GM19467 (cell line): ENCODE measurements at regions not wholly inside any gene's neighbourhood (a gene's known extent, or its start where the extent isn't known, plus 50 kb on each side); places are given as distances from the start of the nearest gene placed in this dataset.

Experiments
- ATAC-seq: cut with Tn5 transposase; IDR thresholded peaks from one replicate; pipeline ENCODE4 v1.9.1; 2021; ENCODE audit warnings: mild to moderate bottlenecking, moderate library complexity; ENCODE audit not compliant: unreplicated experiment

DNA sequence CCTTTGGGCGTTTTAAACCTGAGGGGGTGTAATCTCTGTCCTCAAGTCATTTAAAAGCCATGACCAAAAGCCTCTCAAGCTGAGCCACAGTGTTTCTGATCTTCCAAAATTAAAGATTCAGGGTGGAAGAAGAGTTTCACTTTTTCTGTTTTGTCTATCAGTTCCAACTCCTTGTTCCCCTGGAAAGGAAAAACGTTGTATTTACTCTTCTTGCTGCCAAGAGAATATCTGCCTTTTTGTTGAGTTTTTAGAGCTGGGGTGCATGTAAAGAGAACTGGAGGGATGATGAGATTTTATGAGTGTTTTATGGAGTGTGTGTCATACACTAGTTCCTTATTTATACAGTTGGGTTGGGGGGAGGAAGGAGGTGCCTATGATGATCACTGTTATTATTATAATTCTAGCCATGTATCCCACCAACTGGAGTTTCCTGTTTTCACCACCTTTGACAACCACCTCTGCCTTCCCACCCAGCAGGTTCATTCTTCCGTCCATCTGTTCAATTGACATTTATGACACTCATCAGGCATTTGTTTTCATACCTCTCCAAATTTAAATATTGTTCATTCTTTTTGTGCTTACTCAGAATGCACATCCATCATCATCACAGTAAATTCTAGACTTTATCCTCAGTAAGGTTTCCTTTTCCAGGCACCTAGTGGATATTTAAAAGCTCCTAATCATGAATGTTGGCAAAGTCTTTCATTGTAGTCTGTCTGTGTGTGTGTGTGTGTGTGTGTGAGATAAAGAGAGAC lies 97.9 kb upstream of the MPDZ start:
- no peak for ATAC-seq

DNA sequence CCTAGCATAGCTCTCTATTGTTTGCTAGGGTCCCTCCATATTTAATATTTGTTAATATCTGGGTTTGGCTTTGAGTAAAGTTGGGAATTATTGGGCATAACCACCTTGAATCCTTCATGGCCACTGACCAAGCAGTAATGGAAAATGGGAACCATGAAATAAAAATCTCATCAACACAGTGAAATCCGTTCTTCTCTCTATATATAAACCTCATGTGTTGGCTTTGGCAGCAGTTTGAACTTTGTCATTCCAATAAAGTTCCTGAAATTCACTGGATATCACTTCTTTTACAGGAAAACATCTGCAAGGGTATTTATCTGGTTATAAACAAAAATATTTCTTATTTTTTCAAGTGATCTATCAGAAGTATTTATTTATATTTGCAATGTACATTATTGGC lies 93.0 kb upstream of the MPDZ start:
- ATAC-seq: no peak

DNA sequence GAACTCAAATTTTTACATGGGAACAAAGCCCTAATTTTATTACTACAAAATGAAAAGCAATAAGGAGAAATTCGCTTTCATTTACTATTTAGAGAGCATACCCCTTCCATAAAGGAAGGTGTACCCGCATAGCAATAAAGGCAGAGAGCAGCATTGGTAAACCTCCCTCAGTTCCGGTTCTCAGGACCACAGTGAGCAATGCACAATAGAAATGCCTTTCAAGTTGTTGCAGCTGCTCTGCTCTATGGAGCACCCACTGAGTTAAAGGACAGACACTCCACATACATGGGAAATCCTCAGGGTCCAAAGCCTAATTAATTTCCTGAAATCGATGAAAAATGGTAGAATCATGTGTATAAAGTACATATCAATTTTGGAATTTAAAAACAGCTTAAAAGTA lies 89.9 kb upstream of the MPDZ start:
- ATAC-seq: no peak

DNA sequence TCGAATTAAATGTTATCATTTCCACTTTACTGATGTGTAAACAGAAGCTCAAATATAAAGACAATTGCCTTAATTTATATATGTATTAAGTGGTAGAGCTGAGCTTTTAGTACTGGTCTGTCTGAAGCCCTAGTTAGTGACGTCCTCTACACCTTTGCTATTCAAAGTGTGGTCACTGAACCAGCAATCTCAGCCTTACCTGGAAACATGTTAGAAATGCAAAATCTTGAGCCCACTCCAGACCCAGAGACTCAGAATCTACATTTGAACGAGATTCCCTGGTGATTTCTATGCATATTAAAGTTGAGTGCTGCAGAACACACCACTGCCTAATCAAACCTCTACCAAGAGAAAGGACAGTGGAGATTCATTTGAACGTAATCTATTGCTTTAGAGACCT lies 88.3 kb upstream of the MPDZ start:
- no peak for ATAC-seq

DNA sequence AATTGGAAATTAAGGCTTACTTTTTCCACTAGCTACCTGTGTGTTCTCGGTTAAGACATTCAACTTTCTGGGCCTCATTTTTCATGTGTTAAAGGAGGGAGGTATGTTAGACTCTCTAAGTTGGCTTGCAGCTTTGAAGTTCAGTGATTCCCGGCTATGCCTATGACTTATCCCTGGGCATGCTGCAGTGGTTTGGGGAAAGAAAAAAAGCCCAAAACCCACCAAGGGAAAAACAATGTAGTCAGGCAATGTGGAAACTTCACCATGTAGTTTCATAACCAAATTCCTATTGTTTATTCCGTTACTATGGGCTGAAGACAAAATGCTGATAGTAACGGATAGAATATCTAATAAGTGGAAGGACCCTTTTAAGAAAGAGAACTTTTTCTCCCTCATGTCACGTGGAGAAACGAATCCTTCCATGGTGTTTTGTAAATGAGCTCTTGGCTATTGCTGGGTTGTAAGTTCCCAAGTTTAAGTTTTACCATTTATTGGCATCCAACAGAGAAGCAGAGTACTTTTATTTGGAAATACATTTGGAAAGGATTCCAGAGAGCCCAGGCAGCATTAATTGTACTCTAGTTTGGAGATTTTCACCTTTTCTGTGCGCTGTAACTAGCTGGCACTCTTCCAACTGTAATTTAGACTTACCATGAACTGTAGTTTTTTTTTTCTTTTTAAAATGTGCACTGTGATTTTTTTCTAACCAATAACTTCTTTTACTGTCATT lies 84.9 kb upstream of the MPDZ start:
- ATAC-seq: no peak

DNA sequence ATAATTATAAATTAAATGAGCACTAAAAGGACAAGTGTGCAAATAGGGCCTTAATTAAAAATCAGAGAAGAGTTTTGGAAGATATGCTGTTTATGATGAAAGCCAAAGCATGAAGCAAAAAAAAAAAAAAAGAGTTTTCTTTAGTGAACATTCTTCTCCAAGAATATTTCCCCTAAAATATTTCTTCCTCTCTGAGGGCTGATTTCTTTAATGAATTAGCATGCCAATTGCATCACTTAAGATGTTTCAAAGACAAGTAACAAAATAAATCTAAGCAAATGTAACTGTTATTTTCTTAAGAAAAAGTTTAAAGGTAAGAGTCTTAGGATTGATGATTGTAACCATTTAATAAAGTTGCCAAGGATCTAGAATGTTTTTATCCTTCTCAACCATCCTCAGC lies 81.6 kb upstream of the MPDZ start:
- ATAC-seq: no peak

DNA sequence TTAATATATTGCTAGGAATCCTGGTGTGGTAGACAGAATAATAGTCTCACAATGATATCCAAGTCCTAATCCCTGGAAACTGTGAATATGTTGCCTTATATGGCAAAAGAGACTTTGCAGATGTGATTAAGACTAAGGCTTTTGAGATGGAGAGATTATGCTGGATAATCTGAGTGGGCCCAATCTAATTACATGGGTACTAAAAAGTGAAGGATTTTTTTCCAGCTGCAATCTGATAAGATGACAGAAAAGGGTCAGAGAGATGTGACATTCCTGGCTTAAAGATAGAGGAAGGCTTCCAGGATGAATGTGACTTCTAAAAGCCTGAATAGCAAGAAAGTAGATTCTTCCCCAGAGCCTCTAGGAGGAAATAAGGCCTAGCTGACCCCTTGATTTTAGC lies 80.7 kb upstream of the MPDZ start:
- no peak for ATAC-seq

DNA sequence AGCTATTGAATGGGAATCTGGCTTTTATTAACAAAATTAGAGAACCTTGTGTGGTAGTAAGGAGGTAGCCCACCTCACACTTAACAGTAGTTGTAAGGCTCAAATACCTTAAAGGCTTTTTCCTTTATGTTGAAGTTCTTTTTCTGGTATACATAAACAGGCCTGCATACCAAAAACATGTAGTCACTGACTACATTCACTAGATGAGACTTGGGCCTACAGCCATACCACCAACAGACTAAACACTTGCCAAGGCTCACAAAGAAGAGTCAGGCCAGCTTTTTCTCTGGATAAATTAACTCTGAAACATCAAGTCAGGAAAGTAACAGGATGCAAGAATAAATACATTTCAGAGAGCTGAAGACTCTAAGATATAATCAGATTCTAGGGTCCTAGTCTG lies 78.6 kb upstream of the MPDZ start:
- ATAC-seq: no peak

DNA sequence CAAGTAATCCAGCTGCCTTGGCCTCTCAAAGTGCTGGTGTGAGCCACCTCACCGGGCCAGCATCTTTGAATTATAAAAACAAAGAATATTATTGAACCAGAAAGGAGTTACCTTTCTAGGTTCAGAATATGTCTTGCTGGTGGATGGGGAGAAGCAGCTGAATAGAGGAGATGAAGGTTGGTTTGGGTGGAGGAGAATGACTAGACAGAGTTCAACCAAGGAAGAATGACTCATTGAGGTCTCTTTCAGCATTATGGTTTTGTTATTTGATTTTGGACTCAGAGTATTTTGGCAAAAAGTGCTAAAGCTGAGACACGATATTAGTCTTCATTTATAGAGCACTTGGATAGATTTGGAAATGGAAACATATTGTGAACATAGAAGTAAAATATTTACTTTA lies 75.2 kb upstream of the MPDZ start:
- ATAC-seq: no peak

DNA sequence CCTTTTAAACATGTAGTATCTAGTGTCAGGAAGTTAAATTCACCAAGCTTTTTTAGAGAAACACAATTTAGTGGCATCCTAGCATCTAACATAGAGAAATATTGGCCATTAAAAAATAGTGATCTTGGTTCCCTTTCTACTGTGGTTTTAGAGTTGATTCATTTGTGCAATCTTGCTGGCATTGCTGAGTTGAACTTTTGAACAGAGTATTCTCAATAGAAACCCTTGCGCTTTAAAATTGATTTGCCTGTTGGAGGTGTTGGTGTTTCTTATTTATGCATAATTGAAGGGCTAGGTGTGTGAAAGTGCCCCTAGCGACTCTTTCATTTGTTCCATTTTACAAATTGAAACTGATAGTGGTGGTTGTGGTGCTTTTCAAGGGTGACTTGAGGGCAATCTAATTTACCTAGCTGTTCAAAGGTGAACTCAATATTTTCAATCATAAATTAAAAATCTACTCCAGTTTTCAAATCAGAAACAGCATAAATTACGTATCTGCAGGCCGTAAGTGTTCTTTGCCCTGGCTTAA lies 73.0 kb upstream of the MPDZ start:
- peak; percentile 71 for ATAC-seq

DNA sequence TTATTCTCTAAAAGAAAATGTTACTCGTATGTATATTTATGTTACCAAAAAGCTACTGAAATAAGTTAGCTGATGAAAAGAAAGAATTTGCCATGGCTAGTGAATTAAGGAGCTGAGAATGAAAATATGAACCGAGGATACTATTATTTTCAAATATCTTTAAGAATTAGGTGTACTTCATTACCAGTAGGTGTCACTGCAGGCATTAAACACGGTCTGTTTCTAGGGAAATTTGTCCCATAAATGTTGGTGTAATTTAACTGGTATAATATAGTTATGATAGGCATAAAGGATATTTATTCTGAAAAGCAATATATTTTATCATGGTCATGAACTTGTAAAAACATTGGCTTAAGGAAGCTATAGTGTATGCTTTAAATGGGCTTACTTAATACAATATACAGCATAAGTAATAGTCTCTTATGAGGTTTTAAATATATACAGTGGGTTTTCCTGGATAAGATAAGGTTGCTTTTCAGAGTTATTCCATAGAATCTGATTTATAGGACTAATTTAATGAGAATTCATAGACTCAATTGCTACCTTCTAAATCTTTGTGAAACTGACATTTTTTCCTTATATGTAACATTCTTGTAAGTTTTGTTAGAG lies 72.4 kb upstream of the MPDZ start:
- ATAC-seq: no peak

DNA sequence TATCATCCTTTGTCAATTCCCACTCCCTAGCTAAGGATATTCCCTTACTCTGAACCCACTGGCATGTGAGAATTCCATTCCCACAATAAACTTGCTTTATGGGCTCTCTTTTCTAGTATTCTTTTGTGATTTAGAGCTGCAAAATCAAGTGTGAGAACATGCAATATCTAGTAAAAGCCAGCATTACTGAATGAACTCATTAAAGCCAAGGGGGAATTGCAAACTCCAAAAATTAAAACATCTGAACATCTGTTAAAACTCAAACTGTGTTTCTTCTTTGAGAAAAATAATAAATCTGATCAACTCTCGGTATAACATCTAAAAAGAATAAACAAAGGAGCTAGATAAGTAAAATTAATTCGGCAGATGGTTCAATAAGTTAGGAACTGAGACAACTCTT lies 53.1 kb upstream of the MPDZ start:
- ATAC-seq: no peak

DNA sequence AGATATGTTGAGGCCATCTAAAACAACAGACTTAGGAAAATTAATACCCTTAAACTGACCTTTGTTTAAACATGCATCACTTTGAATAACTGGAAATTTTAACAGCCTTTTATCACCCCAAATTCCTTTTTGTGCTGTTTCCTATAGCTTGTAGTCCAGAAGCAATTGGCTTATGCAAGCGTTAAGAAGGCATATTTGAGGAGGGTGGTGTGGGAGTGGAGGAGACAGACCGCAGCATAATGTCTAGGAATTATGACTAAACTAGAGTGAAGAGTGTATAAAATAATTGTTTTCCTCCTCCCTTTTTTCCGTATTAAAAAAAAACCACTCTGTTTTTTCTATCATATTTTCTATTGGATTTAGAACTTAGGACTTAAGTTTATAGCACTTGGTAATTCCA lies 51.8 kb upstream of the MPDZ start:
- no peak for ATAC-seq

DNA sequence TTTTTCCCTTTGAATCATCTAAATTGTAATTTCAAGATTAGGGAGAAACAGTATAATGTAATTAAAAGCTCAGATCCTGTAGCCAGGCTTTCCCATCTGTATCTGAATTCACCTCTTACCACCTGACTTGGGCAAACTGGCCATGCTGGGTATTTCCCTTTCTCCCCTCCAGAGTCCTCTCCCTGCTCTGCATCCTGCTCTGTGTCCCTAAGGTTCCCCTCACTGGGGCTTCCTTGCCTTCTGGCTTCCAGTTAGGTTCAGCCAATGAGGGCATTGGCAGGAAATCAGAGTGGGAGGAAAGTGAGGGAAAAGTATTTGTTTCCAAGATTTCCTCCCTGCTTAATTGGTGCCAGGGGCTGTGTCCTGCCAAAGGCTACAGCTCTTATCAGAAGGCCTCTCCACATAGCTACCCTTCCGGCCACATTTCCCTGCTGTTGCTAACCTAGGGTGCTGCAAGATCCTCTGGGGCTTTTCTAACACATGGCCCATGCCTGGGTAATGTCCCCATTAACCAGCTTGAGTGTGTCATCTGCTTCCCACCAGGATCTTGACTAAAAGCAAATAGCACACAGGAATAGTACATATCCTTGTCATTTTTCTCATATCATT lies 51.0 kb upstream of the MPDZ start:
- no peak for ATAC-seq
